ENCODE measurements at regions not wholly inside any gene's neighbourhood (a gene's known extent, or its start where the extent isn't known, plus 50 kb on each side); places are given as distances from the start of the nearest gene placed in this dataset.
A peak's percentile ranks its signal among the peaks of the same experiment; 100 is the strongest.

GRCh38 chr19:29380581-29380980 is 145.2 kb upstream of the VSTM2B start:
- Mint-ChIP-seq H3K27me3 (ENCODE audit: low read depth) (peaks cover 3% of the 10 kb centered on the region), H3K4me3 (ENCODE audit: unreplicated experiment) (no peak overlapping the region)

GRCh38 chr19:29381353-29382203 is 144.2 kb upstream of the VSTM2B start:
- Mint-ChIP-seq H3K9me3 (ENCODE audit: low read depth) (no peaks in the 10 kb centered on the region), H3K27ac (ENCODE audit: unreplicated experiment) (no peak overlapping the region), H3K4me1 (ENCODE audit: low read depth) (no peaks in the 10 kb centered on the region), H3K36me3 (ENCODE audit: low read depth) (no peaks in the 10 kb centered on the region), H3K27me3 (ENCODE audit: low read depth) (peaks cover 3% of the 10 kb centered on the region), H3K4me3 (ENCODE audit: unreplicated experiment) (no peak overlapping the region)
- TF ChIP-seq CTCF (IDR thresholded peaks at IDR 0.05): no peak
- DNase-seq (ENCODE audit: low spot score): peak; percentile 44

More at GRCh38 chr19:29380581-29380980, 145.2 kb upstream of the VSTM2B start:
- Mint-ChIP-seq H3K36me3 (ENCODE audit: low read depth) (no peaks in the 10 kb centered on the region), H3K27ac (ENCODE audit: unreplicated experiment) (no peak overlapping the region), H3K9me3 (ENCODE audit: low read depth) (no peaks in the 10 kb centered on the region), H3K4me1 (ENCODE audit: low read depth) (no peaks in the 10 kb centered on the region)
- TF ChIP-seq CTCF (IDR thresholded peaks at IDR 0.05): no peak
- no peak for DNase-seq (ENCODE audit: low spot score)

- no peak overlapping the region for H3K4me3 Mint-ChIP-seq (ENCODE audit: unreplicated experiment)
- no peaks in the 10 kb centered on the region for H3K4me1 Mint-ChIP-seq (ENCODE audit: low read depth)
- peaks cover 3% of the 10 kb centered on the region for H3K27me3 Mint-ChIP-seq (ENCODE audit: low read depth)
- no peaks in the 10 kb centered on the region for H3K36me3 Mint-ChIP-seq (ENCODE audit: low read depth)
- DNase-seq (ENCODE audit: low spot score): peak; percentile 22
- no peak for TF ChIP-seq CTCF (IDR thresholded peaks at IDR 0.05)
- H3K27ac Mint-ChIP-seq (ENCODE audit: unreplicated experiment): no peak overlapping the region
- peaks cover 7% of the 10 kb centered on the region for H3K9me3 Mint-ChIP-seq (ENCODE audit: low read depth)
Observed at GRCh38 chr19:29383696-29384095, 142.1 kb upstream of the VSTM2B start.

- no peak for TF ChIP-seq CTCF (IDR thresholded peaks at IDR 0.05)
Observed at GRCh38 chr19:29384656-29385055, 141.1 kb upstream of the VSTM2B start.

GRCh38 chr19:29385191-29385795 is 140.5 kb upstream of the VSTM2B start:
- no peaks in the 10 kb centered on the region for H3K4me1 Mint-ChIP-seq (ENCODE audit: low read depth)
- H3K36me3 Mint-ChIP-seq (ENCODE audit: low read depth): no peaks in the 10 kb centered on the region
- H3K4me3 Mint-ChIP-seq (ENCODE audit: unreplicated experiment): no peak overlapping the region
- H3K27ac Mint-ChIP-seq (ENCODE audit: unreplicated experiment): no peak overlapping the region
- TF ChIP-seq CTCF (IDR thresholded peaks at IDR 0.05): no peak
- H3K9me3 Mint-ChIP-seq (ENCODE audit: low read depth): peaks cover 16% of the 10 kb centered on the region
- H3K27me3 Mint-ChIP-seq (ENCODE audit: low read depth): no peaks in the 10 kb centered on the region
- DNase-seq (ENCODE audit: low spot score): peak; percentile 57

More at GRCh38 chr19:29384656-29385055, 141.1 kb upstream of the VSTM2B start:
- H3K36me3 Mint-ChIP-seq (ENCODE audit: low read depth): no peaks in the 10 kb centered on the region
- H3K4me3 Mint-ChIP-seq (ENCODE audit: unreplicated experiment): no peak overlapping the region
- DNase-seq (ENCODE audit: low spot score): peak; percentile 55
- H3K9me3 Mint-ChIP-seq (ENCODE audit: low read depth): peaks cover 10% of the 10 kb centered on the region
- H3K4me1 Mint-ChIP-seq (ENCODE audit: low read depth): no peaks in the 10 kb centered on the region
- H3K27me3 Mint-ChIP-seq (ENCODE audit: low read depth): peaks cover 3% of the 10 kb centered on the region
- no peak overlapping the region for H3K27ac Mint-ChIP-seq (ENCODE audit: unreplicated experiment)
